ENCODE measurements at regions not wholly inside any gene's neighbourhood (a gene's known extent, or its start where the extent isn't known, plus 50 kb on each side); places are given as distances from the start of the nearest gene placed in this dataset.

DNA sequence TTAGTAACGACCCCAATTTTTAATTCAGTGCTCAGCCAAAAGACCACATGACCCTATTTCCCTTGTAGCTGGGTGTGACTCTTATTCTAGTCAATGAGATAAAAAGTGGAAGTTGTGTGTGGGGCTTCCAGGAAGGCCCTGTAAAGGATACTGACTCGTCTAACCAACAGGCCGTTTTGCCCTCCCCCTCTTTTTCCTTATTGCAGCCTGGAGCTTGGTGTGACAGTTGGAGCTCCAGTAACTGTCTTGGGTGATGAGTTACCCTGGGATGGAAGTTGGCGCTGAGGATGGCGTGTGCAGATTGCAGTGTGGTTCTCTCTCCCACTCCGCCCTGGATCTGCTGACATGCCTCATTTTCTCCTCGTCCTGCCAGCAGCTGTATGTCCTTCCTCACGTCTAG, 209.3 kb upstream of the PROK2 start:
- TF ChIP-seq, protein P1, sequence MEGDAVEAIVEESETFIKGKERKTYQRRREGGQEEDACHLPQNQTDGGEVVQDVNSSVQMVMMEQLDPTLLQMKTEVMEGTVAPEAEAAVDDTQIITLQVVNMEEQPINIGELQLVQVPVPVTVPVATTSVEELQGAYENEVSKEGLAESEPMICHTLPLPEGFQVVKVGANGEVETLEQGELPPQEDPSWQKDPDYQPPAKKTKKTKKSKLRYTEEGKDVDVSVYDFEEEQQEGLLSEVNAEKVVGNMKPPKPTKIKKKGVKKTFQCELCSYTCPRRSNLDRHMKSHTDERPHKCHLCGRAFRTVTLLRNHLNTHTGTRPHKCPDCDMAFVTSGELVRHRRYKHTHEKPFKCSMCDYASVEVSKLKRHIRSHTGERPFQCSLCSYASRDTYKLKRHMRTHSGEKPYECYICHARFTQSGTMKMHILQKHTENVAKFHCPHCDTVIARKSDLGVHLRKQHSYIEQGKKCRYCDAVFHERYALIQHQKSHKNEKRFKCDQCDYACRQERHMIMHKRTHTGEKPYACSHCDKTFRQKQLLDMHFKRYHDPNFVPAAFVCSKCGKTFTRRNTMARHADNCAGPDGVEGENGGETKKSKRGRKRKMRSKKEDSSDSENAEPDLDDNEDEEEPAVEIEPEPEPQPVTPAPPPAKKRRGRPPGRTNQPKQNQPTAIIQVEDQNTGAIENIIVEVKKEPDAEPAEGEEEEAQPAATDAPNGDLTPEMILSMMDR (conservative IDR thresholded peaks at IDR 0.05), result no peak
- H3K36me3 Mint-ChIP-seq (ENCODE audit: insufficient read depth in 1 of 3, low read depth in 3 of 3), result peaks cover 0 to 5% (median 3%) of the 10 kb centered on the region in 3 experiments; a peak in 4 of 7 replicates

More for the DNA sequence above, 209.3 kb upstream of the PROK2 start:
- no peak overlapping the region for H3T11ph ChIP-seq (ENCODE audit: low read length)
- H3K27me3 Mint-ChIP-seq (ENCODE audit: low read depth), result peaks cover 1% of the 10 kb centered on the region
- no peak overlapping the region for H4K91ac ChIP-seq (ENCODE audit: insufficient read length, low read depth, low read length)
- H4K20me1 ChIP-seq (ENCODE audit: control insufficient read depth, insufficient read depth, insufficient read length), result no peaks in the 10 kb centered on the region
- H2BK20ac ChIP-seq (ENCODE audit: low read depth, low read length, poor library complexity, severe bottlenecking), result no peak overlapping the region
- no peak overlapping the region for H2BK15ac ChIP-seq (ENCODE audit: low read depth, low read length)
- H3K9me3 Mint-ChIP-seq, result peaks cover 0 to 4% of the 10 kb centered on the region in 2 experiments; a peak in 1 of 5 replicates
- H4K5ac ChIP-seq (ENCODE audit: insufficient read length, low read depth, low read length), result no peak overlapping the region
- WGBS (ENCODE audit: extremely low coverage, insufficient read length, low lambda C conversion rate), result no CpG with 5 or more reads among the region's 8 CpGs
- peaks cover 9 to 14% of the 10 kb centered on the region in 2 experiments for H3K4me1 Mint-ChIP-seq
- no peak overlapping the region for H3K4me3 Mint-ChIP-seq
- H2AK5ac ChIP-seq (ENCODE audit: insufficient read length, low read length), result no peak overlapping the region
- no peak overlapping the region for H3K18ac ChIP-seq (ENCODE audit: insufficient read length, low read depth, low read length)
- H3K14ac ChIP-seq (ENCODE audit: insufficient read depth, low read length), result no peak overlapping the region
- no peaks in the 10 kb centered on the region for H3K27me3 ChIP-seq (ENCODE audit: insufficient read depth, low read length)
- no peak for DNase-seq
- no peaks in the 10 kb centered on the region for H3K23me2 ChIP-seq (ENCODE audit: insufficient read length, low read depth, low read length, poor library complexity, severe bottlenecking)
- no peaks in the 10 kb centered on the region for H3K79me1 ChIP-seq (ENCODE audit: insufficient read depth, low read depth, low read length, poor library complexity, severe bottlenecking)
- H3K27ac Mint-ChIP-seq, result no peak overlapping the region
- H3K23ac ChIP-seq (ENCODE audit: insufficient read length, low read depth, low read length), result no peak overlapping the region
- no peak overlapping the region for H2BK5ac ChIP-seq (ENCODE audit: insufficient read length, low read length)
- no peak overlapping the region for H3K4me2 ChIP-seq (ENCODE audit: insufficient read depth, insufficient read length, low read length)
- H3K79me2 ChIP-seq (ENCODE audit: insufficient read depth, low read length), result no peaks in the 10 kb centered on the region
- H3K27ac ChIP-seq (ENCODE audit: insufficient read length, low read depth, low read length), result no peak overlapping the region
- no peak overlapping the region for H2AFZ ChIP-seq (ENCODE audit: low read length)
- peaks cover 1% of the 10 kb centered on the region; the same call in 1 of the 2 replicates for H3K4me1 ChIP-seq (ENCODE audit: insufficient read depth, low read length)
- no peak overlapping the region for H4K8ac ChIP-seq (replicated peaks; ENCODE audit: insufficient read length, low read depth, low read length)
- no peak overlapping the region for H3K9ac ChIP-seq (ENCODE audit: extremely low read depth, insufficient read length, low read length)
- H2BK120ac ChIP-seq (ENCODE audit: low read depth, low read length, poor library complexity, severe bottlenecking), result no peak overlapping the region
- no peak overlapping the region for H2BK12ac ChIP-seq (ENCODE audit: insufficient read length, low read depth, low read length)
- peaks cover 5% of the 10 kb centered on the region for H3K9me3 ChIP-seq (ENCODE audit: control insufficient read depth, low read depth, low read length)
- H3K56ac ChIP-seq (ENCODE audit: insufficient read length, low read depth, low read length), result no peak overlapping the region
- H3K4ac ChIP-seq (ENCODE audit: low read depth, low read length), result no peak overlapping the region

Data from H9 (cell line).